Medulla oblongata (tissue), 1 donor: ENCODE measurements at regions not wholly inside any gene's neighbourhood (a gene's known extent, or its start where the extent isn't known, plus 50 kb on each side); places are given as distances from the start of the nearest gene placed in this dataset.
"Not testable (repeated sequence)": the region's sequence is repeated elsewhere in the genome, so short reads cannot be mapped to it uniquely, and the experiment has no call there.

Experiments used
- DNase-seq: peaks from one replicate; pipeline ENCODE4 v3.0.0-alpha.2; 2015; ENCODE audit errors: extremely low spot score

GRCh38 chr11:87465716-87466115 lies 428.0 kb downstream of the TMEM135 start:
- DNase-seq = no peak

- DNase-seq = no peak
These were observed 425.9 kb downstream of the TMEM135 start for GRCh38 chr11:87463486-87464102.

GRCh38 chr11:87462171-87462570 lies 424.4 kb downstream of the TMEM135 start:
- DNase-seq = no peak

- no peak for DNase-seq
These were observed 423.3 kb downstream of the TMEM135 start for GRCh38 chr11:87460842-87461637.

GRCh38 chr11:87460279-87460678 lies 422.5 kb downstream of the TMEM135 start:
- DNase-seq = no peak

- DNase-seq = no peak
These were observed 421.6 kb downstream of the TMEM135 start for GRCh38 chr11:87459351-87459750.

- DNase-seq = no peak
These were observed 418.8 kb downstream of the TMEM135 start for GRCh38 chr11:87456499-87456898.

- DNase-seq = no peak
These were observed 417.4 kb downstream of the TMEM135 start for GRCh38 chr11:87455180-87455579.

GRCh38 chr11:87454241-87454640 lies 416.5 kb downstream of the TMEM135 start:
- DNase-seq = no peak

GRCh38 chr11:87453531-87454089 lies 415.9 kb downstream of the TMEM135 start:
- no peak for DNase-seq

GRCh38 chr11:87452025-87452424 lies 414.3 kb downstream of the TMEM135 start:
- DNase-seq = not testable (repeated sequence)

- DNase-seq = no peak
These were observed 413.7 kb downstream of the TMEM135 start for GRCh38 chr11:87451395-87451794.

GRCh38 chr11:87447606-87448005 lies 409.9 kb downstream of the TMEM135 start:
- DNase-seq = no peak

- DNase-seq = no peak
These were observed 407.3 kb downstream of the TMEM135 start for GRCh38 chr11:87444993-87445392.

GRCh38 chr11:87443707-87444106 lies 406.0 kb downstream of the TMEM135 start:
- DNase-seq = no peak

- DNase-seq = no peak
These were observed 402.5 kb downstream of the TMEM135 start for GRCh38 chr11:87440076-87440770.

GRCh38 chr11:87438416-87438815 lies 400.7 kb downstream of the TMEM135 start:
- DNase-seq = no peak

GRCh38 chr11:87437844-87438223 lies 400.1 kb downstream of the TMEM135 start:
- DNase-seq = no peak

GRCh38 chr11:87437133-87437843 lies 399.6 kb downstream of the TMEM135 start:
- DNase-seq = no peak

GRCh38 chr11:87432022-87432421 lies 394.3 kb downstream of the TMEM135 start:
- DNase-seq = no peak

- DNase-seq = no peak
These were observed 393.7 kb downstream of the TMEM135 start for GRCh38 chr11:87431392-87431791.

- no peak for DNase-seq
These were observed 393.1 kb downstream of the TMEM135 start for GRCh38 chr11:87430821-87431220.
